GM19240 (cell line): ENCODE measurements at regions not wholly inside any gene's neighbourhood (a gene's known extent, or its start where the extent isn't known, plus 50 kb on each side); places are given as distances from the start of the nearest gene placed in this dataset.

ENCODE experiments used
- DNase-seq: peaks from one replicate; pipeline ENCODE4 v3.0.0; 2011; ENCODE audit warnings: low spot score; ENCODE audit not compliant: insufficient read length

DNA sequence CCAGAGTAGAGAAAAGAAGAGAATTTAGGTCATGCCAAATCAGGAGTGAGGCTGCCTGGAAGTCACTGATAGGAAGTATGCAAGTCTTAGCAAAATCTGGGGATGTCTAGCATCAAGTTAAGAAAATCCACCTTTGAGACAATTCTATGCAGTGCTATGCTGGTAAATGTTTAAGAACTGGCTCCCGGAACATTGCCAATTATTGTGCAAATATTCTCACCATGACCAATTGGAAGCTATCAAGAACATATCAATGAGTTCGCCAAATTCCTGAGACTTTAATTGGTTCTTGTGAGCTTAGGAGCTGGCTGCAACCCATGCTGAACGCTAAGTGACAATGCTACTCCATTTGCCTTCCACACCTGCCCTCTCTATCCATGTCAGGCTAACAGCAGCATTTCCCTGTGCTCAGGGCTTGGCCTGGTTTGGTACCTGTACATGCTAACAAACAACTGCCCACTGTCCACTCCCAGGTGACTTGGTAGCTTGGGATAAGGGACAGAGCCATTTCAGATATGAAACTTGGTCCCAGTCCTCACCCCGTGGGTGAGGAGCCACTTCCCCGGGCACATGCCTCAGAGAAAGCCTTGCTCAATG lies 172.9 kb upstream of the KLHL29 start:
- no peak for DNase-seq

DNA sequence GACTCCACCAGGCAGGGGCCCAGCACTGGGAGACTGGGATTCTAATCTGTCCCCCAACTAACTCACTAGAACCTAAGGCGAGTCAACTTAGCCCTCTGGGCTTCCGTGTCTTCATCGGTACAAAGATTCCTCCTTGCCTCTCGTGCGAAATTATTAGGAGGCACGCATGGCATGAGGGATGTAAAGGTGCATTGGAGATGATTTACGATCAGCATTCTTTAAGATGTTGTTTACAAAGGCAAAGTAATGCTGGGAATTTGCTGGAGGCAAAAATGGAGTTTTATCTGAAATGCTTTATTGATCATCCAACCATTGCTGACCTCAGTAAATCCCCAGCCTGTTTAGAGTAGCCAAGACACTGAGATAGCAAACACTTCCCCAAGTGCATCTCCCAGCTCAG lies 171.8 kb upstream of the KLHL29 start:
- no peak for DNase-seq

DNA sequence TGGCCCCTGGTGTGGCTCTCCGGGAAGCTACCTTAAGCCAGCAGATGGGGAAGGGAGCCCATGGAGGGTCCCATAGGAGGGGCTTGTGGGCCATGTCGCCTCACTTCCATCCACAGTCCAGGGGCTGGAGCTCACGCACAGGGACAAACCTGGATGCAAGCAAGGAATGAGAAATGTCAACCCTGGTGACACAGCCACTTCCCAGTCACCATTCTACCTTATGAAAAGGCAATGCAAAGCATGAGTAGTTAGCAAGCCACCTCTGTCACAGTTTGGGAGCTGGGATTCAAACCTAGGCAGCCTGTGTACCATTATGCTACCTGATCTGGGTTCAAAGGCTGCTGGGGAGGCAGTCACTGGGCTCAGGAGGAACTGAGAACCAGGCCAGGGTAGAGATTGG lies 170.0 kb upstream of the KLHL29 start:
- no peak for DNase-seq

DNA sequence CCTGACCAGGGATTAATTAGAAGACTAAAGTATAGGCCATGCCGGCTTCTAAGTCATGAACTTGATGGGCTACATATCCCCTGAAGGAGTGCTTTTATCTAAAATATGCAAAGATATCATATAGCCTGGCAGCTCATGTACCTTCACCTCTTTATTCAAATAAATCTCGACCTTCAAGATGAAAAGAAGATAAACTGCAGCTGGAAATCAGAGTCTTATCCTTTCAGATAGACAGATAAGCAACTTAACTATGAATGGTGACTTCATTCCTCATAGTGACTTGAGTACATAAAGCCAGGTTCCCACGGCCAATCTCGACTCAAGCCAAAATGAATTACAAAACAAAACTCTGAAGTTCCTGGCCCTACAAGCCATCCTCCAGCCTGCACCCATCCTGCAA lies 165.3 kb upstream of the KLHL29 start:
- DNase-seq: no peak

DNA sequence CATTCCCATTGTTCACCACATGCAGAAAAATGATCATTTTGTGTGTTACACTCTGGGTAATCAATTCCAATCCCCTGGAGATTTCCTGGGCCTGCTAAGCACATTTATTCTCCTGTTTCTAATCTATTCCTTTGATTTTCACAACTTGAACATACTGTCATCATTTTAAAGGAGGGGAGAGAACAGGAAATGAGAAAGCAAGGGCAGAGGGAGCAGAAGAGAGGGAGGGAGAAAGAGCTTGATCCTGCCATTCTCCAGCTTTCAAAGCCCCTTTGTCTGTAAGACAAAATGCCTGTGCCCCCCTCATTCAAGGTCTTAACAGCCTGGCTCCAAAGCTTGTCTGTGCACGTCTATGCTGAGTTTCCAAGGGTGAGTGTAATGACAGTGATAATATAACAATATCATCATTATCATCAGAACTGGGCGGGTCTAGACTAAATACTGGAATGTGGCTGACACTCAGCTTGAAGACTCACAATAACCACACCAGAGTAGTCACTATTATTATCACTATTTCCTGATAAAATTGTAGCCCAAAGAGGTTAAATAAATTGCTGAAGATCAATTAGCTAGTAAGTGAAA lies 164.4 kb upstream of the KLHL29 start:
- no peak for DNase-seq

DNA sequence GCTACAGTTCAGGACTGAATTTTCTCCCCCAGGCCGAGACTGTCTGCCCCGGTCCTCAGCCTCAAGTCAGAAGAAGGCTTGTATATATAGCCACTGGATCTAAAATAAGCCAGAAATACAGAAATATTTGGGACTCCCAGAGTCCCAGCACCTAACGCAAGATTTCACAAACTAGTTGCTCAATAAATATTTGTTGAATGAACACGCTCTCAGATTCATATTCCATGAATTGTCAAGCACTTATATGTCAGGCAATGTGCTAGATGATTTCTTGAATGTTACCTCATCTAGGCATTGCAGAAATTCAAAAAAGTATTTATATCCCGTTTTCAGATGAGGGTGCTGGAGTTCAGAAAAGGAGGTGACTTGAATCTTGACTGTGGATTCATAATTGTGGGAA lies 163.7 kb upstream of the KLHL29 start:
- DNase-seq: no peak

DNA sequence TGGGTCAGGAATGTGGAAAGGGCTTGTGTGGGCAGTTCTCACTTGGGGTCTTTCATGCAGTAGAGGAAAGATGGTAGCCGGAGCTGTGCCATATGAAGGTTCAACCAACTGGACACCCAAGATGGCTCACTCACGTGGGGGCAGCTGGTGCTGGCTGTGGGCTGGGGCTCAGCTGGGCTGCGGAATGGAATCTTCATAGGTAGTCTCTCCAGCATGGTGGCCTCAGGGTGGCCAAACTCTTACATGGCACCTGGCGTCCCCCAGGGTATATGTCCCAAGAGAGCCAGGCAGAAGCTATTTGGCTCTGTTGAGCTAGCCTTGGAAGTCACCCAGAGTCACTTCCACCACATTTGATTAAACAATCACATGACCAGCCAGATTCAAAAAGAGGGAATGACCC lies 163.1 kb upstream of the KLHL29 start:
- DNase-seq: no peak

DNA sequence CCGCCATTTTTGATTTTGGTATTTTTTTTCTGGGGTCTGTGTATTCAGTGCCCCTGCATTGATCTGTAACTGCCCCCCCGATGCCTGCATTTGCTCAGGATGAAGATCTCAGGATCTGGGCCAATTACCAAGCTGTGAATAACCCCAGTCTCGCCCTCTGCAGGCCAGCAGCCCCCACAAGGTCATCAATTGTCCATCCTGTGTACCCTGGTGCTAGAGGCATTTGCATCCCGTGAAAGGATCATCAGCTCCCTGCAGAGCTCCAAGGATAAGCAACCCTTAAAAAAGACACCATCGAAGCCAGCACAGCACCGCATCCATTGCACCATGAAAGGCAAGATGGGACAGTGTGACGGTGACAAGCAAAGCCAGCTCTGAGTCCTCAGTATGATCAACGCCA lies 154.1 kb upstream of the KLHL29 start:
- DNase-seq: no peak

DNA sequence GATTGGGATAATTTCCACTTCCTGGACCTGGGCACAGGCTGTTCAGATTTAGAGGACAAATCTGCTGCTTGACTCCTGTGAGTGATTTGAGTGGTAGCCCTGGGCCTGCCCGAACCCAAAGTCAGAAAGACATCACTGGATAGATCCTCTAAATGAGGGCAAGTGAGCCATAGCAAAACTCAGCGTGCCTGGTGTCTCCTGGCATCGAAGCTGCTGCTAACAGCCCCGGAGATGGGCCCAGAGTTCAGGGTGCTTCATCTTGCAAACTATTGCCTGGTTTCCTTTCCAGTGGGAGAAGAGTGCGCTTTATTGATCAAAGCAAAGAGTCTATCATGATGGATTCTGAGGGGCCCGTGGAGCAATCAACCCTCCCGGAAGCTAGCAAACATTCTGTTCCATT lies 153.1 kb upstream of the KLHL29 start:
- DNase-seq: no peak

DNA sequence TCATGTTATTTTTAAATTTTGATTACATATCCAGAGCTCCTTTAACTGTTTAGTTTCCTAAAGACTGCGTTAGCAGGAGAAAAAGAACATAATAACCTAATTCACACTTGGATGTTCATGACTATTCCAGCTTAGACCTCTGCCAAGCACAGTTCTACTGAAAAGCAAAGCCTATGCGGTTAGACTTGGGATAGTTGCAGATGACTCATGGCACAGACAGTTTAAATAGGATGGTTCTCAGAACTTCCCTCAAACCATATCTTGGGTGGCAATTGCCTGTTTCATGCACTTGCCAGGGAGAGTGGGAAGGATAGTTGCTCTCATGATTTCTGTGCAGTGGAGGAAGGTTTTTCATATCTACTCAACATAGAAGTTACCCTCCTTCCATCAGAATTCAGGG lies 149.7 kb upstream of the KLHL29 start:
- no peak for DNase-seq

DNA sequence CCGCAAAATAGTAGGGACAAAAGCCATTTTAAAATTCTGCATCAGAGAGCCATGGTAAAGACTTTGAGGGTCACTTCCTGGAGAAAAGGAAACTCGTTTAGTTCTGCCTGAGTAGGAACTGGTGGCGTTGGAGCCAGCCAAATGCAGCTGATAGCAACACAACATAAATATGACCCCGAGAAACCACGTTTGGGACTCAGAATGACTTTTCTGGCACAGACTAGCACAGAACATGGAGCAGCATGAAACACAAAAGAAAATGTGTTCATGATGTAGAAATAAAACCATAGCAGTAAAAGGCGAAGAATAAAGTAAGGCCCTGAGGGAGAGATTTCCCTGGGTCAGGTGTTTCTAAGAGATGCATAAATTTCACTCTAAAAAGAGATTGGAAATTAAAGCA lies 149.2 kb upstream of the KLHL29 start:
- DNase-seq: no peak

DNA sequence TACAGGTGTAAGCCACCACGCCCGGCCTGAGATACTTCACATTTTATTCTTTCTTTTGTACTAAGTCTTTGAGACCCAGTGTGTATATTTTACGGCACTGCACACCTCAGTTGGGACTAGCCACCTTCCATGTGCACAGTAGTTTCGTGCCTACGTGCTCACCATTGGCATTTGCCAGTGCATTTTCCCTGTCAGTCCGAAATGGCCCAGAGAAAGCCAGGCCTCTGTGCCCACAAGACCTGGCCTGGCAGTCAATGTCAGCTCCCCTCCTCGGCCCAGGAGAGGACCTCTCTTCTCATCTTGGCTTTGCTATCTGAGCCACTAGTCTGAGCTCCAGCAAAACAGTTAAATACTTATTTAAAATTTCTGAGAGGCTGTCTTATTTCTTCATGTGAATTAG lies 147.8 kb upstream of the KLHL29 start:
- no peak for DNase-seq

DNA sequence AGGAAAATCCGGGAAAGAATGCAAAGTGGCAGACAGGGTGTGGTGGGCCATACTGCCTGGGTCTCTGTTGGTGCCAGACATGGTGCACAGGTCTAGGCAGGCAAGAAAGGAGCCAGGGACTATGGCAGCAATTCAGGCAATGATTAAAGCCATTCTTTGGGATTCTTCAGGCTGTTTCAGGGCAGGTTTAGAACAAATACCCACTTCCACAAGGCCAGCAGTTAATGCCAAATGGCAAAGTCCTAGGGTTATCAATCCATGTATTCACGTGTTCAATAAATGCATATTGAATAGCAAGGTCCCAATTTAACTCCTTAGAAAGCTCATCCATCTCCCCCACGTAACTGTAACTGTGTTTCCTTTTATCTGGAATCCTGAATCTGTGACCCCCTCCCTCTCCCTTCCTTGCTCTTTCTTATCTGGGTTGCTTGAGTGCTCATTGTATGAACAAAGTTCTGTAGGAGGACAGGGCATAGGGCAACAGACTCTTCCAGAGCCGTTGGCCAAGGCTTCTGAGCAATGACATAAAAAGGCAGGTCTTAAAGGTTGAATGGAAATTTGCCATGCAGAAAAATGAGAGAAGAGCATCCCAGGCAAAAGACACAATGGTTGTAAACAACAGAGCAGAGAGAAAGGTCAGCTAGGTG lies 146.8 kb upstream of the KLHL29 start:
- DNase-seq: no peak

DNA sequence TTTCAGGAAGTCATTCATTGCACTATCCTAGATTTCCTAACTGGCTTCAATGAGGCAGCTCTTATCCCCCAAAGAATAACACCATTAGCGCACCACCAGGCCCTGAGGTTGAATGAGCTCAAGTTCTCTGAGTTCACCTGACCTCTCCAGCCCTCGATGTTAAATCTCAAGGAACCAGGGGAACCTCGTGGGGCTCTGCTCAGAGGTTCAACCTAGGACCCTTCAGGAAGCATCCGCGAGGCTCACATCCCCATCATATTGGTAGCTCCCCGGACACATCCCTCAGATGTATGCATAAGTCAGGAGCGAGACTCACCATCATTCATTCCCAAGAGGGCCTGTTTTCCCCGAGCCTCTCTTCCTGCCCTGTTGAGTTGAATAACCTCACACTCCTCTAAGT lies 145.6 kb upstream of the KLHL29 start:
- DNase-seq: no peak

DNA sequence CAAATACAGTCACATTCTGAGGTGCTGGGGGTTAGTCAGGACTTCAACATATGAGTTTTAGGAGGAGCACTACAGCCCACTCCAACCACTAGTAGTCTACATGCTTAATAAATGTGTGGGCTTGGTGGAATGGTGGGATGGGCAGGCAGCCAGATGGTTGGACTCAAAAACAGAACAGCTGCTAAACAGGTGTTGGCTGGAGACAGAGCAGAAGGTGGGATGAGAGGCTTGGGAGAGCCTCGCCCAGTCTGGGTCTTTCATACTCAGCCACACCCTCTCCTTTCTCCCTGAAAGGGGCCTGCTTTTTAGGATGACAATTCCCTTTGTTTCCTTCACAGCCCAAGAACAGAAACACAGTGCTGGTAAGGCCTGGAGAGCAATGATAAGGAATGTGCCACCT lies 143.9 kb upstream of the KLHL29 start:
- DNase-seq: no peak

DNA sequence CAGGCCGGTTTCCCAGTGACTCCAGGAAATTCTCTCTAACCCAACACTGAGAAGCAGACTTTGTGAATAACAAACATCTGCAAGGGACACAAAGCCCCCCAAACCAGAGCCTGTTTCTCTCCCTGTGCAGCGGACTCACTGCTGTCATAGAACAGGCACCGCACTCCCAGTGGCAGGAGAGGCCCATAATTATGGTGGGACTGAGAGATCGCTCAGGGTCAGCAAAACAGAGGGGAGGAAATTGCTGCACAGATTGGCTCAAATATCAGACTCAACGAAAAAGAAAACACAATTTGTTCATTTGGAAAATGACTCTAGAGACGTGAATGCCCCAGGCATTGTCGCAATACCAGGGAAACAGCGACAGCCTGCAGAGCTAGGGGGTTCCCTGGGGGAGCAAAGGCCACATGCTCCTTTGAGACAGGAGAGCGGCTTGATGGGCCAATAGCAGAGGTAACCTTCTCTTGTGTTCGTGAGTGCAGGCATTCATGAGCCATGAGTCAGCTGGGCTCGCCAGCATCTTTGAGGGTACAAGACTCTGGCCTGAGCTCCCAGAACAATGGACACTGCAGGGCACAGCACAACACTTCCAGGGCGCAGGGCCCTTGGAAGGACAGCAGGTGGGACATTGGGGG lies 143.3 kb upstream of the KLHL29 start:
- no peak for DNase-seq

DNA sequence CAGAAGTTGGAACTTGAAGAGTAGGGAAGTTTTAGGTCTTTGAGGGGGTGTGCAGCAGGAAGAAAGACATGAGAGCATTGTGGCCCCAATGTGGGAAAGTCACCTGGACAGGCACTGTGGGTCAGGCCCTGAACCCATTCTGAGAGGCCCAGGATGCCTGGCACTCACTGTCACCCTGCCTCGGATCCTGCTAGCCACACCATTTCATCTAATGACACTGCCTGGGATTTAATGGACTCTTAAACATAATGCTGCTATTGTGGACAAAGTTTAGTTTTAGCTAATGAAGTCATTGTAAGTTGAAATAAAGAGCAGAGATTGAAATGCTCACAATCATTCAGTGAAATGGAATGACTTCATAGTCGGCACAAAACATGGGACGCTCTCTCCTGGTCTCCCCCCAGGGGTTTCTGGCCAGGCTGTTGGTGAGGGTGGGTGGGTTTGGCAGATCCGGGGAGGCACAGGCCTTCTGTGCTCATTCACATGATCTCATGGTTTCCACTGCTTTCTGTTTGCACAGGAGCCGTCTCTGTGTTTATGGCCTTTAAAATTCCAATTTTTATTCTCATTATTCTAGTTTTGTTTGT lies 141.8 kb upstream of the KLHL29 start:
- DNase-seq: no peak

DNA sequence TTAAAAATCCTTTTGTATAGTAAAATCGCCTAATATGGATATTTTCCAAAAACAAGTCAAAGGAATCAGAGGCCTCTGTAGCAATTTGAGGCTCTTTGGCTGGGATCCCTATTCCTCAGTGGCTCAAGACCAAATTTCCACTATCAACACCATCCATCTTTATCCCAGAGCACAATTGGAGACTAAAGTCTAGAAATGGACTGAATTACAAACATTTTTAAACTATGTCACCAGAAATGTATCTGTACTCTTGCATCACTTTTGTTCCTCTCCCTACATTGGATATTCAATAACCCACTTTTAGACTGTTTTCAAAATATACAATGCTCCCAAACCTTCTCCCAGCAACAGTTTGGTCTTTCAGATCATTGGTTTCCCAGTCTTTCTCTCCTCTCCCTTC lies 140.4 kb upstream of the KLHL29 start:
- no peak for DNase-seq

DNA sequence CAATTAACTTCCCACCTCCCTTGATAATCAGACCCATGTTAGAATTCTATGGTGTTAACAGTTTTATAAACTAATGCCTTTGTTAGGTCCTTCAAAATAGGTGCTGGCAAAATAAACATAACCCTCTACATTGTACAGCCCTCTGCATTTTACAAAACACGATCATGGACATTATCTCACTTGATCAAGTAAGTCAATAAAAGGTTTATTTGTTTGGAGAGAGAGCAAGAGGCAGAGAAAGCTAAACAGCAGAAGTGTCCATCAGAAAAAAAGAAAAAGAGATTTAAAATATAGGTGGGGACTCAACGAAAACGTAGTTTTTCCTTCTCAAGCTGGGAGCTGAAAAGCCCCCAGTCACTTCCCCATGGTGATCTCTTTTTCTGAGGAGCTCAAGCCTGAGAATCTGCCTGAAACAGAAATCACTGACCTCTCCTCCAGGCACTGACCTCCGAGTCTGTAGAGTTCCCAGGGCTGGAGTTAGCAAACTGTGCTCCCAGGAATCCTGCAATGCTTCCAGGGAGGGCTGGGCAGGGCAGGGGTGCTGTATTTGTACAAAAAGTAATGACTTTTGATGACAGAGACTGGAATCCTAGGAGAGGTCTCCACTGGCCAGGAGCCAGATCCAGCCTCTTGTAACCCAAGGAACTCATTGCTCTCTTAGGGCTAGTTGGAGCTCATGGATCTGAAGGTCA lies 137.8 kb upstream of the KLHL29 start:
- DNase-seq: no peak

DNA sequence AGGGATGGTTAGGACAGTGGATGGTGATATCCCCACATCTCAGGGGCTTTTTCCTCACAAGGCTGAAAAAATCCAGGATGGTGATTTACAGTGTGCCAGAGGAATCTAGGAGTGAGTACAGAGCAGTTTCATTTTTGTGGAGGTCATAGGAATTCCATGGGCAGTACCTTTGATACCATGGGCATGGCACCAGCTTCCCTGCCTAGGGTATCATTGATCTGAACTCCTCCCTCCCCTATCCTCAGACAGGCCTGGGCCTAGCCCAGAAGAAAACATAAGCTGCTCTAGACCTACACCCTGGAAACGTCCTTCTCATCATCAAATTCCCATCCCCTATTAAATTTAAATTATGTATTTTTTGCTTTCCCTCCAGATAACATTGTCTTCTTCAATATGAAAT lies 136.3 kb upstream of the KLHL29 start:
- no peak for DNase-seq

DNA sequence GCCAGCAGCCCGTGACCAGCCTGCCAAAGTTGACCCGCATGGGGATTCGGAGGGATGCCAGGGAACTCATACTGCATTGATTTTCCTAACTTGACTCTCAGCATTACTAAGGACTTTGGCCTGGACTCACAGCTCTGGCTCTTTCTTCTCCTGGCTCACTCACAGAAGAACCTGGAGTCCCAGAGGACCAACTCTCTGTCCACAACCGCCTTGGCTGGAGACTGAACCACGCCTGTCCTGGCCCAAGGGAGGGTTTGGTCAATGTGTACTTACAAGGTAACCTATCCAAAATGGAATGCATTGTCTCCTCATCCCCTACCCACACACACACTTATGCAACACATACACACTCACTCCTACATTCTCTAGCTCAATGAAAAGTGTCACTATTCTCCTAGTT lies 135.6 kb upstream of the KLHL29 start:
- DNase-seq: no peak

DNA sequence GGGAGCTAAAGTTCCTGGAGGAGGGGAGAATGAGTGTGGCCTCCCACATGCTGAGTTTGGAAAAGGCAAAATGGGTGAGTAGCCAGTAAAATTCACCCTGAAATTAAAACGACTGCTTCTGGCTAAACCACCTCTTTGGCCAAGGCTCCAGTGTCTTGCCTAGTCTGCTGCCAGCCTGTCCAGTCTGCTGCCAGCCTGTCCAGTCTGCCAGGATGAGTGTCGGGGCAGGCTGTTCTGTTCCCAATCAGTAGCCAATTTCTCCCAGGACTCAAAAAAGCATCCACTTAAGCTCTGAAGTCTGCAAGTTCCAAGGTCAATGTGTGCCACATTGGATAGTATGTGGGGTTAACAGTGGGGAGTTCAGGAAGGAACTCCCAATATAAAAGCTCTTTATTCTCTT lies 134.6 kb upstream of the KLHL29 start:
- DNase-seq: no peak
